AG09309 (cell line): ENCODE measurements at regions not wholly inside any gene's neighbourhood (a gene's known extent, or its start where the extent isn't known, plus 50 kb on each side); places are given as distances from the start of the nearest gene placed in this dataset.

ENCODE experiments used
- DNase-seq: peaks from one replicate; pipeline ENCODE4 v3.0.0-alpha.2; 2010; ENCODE audit warnings: low read depth
- H3K4me3 ChIP-seq: 2 replicates; pipeline ENCODE4 v1.5.1; 2011; ENCODE audit warnings: mild to moderate bottlenecking, low read depth, low read length, moderate library complexity; ENCODE audit not compliant: control insufficient read depth
- CTCF ChIP-seq: IDR thresholded peaks from 2 replicates; pipeline ENCODE4 v1.5.1; 2011; ENCODE audit warnings: mild to moderate bottlenecking, low read depth, low read length, inconsistent platforms; ENCODE audit not compliant: insufficient read depth, control insufficient read depth; ENCODE audit errors: missing control alignments

DNA sequence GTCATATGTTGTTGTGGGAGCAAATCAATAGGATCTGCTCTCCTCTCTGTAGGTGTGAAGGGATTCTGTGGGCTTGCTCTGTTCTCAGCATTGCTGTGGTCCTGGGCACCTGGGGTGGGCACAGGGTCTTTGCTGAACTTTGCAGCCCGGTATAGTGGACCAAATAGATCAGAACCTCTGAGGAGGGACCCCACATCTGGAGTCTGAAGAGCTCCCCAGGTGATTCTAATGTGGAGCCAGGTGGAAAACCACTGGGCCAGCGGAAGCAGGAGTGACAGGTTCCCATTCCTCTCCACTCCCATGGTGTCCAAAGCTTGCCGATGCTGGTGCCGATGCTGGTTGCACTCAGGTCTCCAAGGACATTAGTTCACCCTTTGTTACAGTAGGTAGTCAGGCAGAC, 257.2 kb downstream of the GLRX3 start:
- DNase-seq, result no peak
- H3K4me3 ChIP-seq, result no peak overlapping the region
- TF ChIP-seq CTCF, result no peak

DNA sequence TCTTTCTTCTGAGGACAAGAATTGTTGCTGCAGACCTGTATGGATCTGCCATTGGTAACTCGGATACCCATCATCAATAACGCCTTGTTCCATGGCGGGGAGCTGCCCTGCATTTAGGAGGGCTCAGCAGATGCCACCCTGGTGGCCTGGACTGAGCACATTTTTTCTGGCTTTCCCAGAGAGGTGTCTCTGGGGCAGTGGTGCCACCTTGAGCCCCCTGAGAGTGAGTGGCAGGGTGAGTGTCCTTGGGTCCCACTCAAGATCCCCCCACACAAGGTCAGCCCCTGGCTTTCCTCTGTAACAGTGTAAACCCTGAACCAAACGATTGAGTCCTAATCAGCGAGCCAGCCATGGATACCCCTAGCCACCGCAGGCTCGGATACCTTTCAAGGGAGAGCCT, 258.6 kb downstream of the GLRX3 start:
- DNase-seq, result no peak
- no peak for TF ChIP-seq CTCF

GRCh38 chr10:130395248-130395936, 259.2 kb downstream of the GLRX3 start:
- no peak for TF ChIP-seq CTCF
- no peak for DNase-seq

More for the DNA sequence above, 258.6 kb downstream of the GLRX3 start:
- H3K4me3 ChIP-seq, result no peak overlapping the region

DNA sequence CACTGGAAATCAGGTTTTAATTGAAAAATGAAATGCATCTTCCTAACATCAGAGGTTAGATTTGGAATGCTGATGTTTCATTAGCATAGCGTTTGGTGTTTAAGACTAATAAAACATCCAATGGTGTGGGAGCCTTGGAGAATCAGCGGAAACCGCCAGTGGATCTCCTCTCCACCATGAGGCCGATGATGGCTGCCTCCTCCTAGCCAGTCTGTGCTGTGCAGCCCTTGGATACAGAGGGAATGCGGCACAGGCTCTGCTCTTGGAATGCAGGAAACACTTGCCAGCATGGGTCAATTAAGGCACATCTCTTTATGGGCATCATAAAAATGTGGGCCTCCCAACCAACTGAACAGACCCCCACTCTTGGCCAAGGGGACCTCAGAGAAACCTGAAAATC, 259.9 kb downstream of the GLRX3 start:
- TF ChIP-seq CTCF, result no peak
- no peak for DNase-seq
- H3K4me3 ChIP-seq, result no peak overlapping the region

More at GRCh38 chr10:130395248-130395936, 259.2 kb downstream of the GLRX3 start:
- no peak overlapping the region for H3K4me3 ChIP-seq

DNA sequence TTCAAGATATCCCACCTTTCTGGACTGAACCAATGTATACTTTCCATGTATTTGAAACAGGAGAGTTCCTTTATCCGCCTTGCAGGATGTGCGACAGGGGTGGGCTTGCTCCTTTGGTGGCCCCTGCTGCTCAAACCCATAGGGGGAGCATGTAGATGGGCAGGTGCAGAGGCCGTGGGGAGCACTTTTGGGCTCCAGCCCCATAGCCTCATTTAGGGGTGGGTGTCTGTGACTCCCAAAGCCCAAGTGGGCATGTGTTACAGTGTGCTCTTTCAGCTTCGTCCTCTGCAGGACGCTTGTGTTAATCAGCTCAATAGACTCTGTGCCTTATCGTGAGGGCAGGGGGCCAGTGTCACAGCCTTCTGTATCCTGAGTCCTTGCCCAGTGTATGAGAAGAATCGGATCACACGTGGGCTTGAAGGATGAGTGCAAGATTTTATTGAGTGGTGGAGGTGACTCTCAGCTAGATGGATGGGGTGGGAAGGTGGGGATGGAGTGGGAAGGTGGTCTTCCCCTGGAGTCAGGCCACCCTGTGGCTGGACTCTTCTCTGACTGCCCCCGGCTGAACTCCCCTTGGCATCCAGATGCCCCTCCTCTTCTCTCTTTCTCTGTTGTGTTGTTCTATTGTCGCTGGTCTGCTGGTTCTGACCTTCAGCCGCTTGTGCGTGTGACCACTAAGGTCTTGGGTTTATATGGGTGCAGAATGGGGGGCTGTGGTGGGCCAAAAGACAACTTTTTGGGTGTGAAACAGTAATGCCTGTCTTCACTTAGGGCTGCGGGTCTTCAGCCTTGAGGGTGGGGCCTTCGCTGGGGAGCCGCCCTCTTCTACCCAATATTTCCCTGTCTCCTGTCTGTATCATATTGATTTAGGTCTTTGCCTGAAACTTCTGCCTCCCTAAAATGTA, 262.2 kb downstream of the GLRX3 start:
- no peak for TF ChIP-seq CTCF
- no peak overlapping the region for H3K4me3 ChIP-seq
- no peak for DNase-seq

DNA sequence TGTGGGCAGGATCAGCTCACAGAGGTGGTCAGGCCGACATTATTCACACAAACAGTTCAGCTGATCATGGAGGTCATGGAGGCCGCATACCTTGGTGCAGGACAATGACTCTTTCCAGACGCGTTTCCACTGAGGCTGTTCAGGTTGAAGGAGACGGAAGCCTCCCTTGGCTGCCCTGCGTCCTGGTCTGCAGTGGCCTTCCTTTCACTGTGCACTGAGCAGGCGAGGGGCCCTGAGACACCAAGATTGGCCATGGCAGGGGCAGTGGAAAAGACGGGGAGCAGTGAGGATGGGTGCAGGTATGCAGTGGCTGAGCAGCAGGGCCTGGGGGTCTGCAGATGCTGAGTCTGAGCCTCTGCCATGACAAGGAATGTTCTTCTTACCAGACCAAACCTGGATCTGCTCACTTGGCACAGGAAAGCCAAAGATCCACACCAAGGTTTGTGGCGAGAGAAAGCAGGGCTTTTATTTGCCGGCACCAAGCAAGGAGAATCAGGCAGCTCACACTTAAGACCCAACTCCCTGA, 263.3 kb downstream of the GLRX3 start:
- H3K4me3 ChIP-seq, result no peak overlapping the region
- DNase-seq, result no peak
- TF ChIP-seq CTCF, result no peak
